IMR-90 (cell line): ENCODE measurements at regions not wholly inside any gene's neighbourhood (a gene's known extent, or its start where the extent isn't known, plus 50 kb on each side); places are given as distances from the start of the nearest gene placed in this dataset.

ENCODE experiments used
- ATAC-seq: fragments of 200-7000 bp; cut with Tn5 transposase; 2 replicates; pipeline ENCODE4 v1.9.1; 2020; ENCODE audit warnings: low read depth, mild to moderate bottlenecking, moderate library complexity
- BruUV-seq: library from RNA; stranded (reverse); fragments of 400-500 nt; replicated peaks from 2 replicates; lab custom pipeline; 2021; lab: Mats Ljungman, UMichigan
- CTCF ChIA-PET: fragments of 300-600 bp; formaldehyde crosslinking; extraction: SDS; loops from one replicate; lab custom pipeline; 2021; ENCODE audit warnings: antibody characterized with exemption; lab: Yijun Ruan, JAX
- POLR2A ChIA-PET: fragments of 300-600 bp; sonication (Branson Sonifier 250); formaldehyde crosslinking; loops from one replicate; lab custom pipeline; 2022; ENCODE audit warnings: antibody characterized with exemption; ENCODE audit not compliant: unreplicated experiment; lab: Charles Lee
- DNase-seq: peaks from one replicate; pipeline ENCODE4 v3.0.0; 2013
- H2AFZ ChIP-seq: replicated peaks from 2 replicates; pipeline ENCODE3; 2013; ENCODE audit warnings: low read length, mild to moderate bottlenecking; ENCODE audit not compliant: poor library complexity
- H2AK5ac ChIP-seq: 2 replicates; pipeline ENCODE4 v1.6.1; 2013; ENCODE audit warnings: low read depth, low read length, inconsistent platforms
- H2AK9ac ChIP-seq: replicated peaks from 2 replicates; pipeline ENCODE3; 2013; ENCODE audit warnings: mild to moderate bottlenecking, low read depth, low read length, moderate library complexity; ENCODE audit not compliant: poor library complexity
- H2BK120ac ChIP-seq: 2 replicates; pipeline ENCODE4 v1.6.1; 2013; ENCODE audit warnings: low read depth, low read length, inconsistent platforms
- H2BK15ac ChIP-seq: 3 replicates; pipeline ENCODE4 v1.6.1; 2013; ENCODE audit warnings: low read depth, low read length, inconsistent platforms
- H2BK20ac ChIP-seq: 2 replicates; pipeline ENCODE4 v1.6.1; 2013; ENCODE audit warnings: low read depth, mild to moderate bottlenecking, inconsistent platforms, low read length, moderate library complexity
- H2BK5ac ChIP-seq: 2 replicates; pipeline ENCODE4 v1.6.1; 2013; ENCODE audit warnings: mild to moderate bottlenecking, low read depth, low read length, inconsistent platforms; ENCODE audit not compliant: poor library complexity, severe bottlenecking
- H3K14ac ChIP-seq: replicated peaks from 2 replicates; pipeline ENCODE4 v1.6.1; 2013; ENCODE audit warnings: low read depth, low read length, inconsistent platforms
- H3K18ac ChIP-seq: 2 replicates; pipeline ENCODE4 v1.6.1; 2013; ENCODE audit warnings: low read depth, low read length, control low read depth
- H3K23ac ChIP-seq: 2 replicates; pipeline ENCODE4 v1.6.1; 2013; ENCODE audit warnings: low read depth, low read length, inconsistent platforms
- H3K27ac ChIP-seq: 2 replicates; pipeline ENCODE4 v1.5.1; 2013; ENCODE audit warnings: mild to moderate bottlenecking, control low read depth, low read length; ENCODE audit not compliant: insufficient read depth
- H3K27me3 ChIP-seq: 2 replicates; pipeline ENCODE4 v1.6.1; 2013; ENCODE audit warnings: low read length; ENCODE audit not compliant: control insufficient read depth, insufficient read depth
- H3K36me3 ChIP-seq: 2 replicates; pipeline ENCODE4 v1.6.1; 2013; ENCODE audit warnings: low read length, mixed read lengths; ENCODE audit not compliant: control insufficient read depth, insufficient read depth
- H3K4ac ChIP-seq: 2 replicates; pipeline ENCODE4 v1.6.1; 2013; ENCODE audit warnings: low read depth, low read length, inconsistent platforms
- H3K4me1 ChIP-seq: 2 replicates; pipeline ENCODE4 v1.6.1; 2013; ENCODE audit warnings: low read length, mixed read lengths; ENCODE audit not compliant: control insufficient read depth, insufficient read depth
- H3K4me2 ChIP-seq: 2 replicates; pipeline ENCODE4 v1.6.1; 2013; ENCODE audit warnings: low read depth, mild to moderate bottlenecking, control low read depth, low read length, moderate library complexity
- H3K4me3 ChIP-seq: 2 replicates; pipeline ENCODE4 v1.5.1; 2013; ENCODE audit warnings: low read depth, mild to moderate bottlenecking, control low read depth, low read length, moderate library complexity; ENCODE audit not compliant: insufficient read depth
- H3K56ac ChIP-seq: 2 replicates; pipeline ENCODE4 v1.6.1; 2013; ENCODE audit warnings: low read length, inconsistent platforms; ENCODE audit not compliant: insufficient read depth; ENCODE audit errors: extremely low read depth
- H3K79me1 ChIP-seq, 2 experiments: 2 replicates each; pipeline ENCODE4 v1.6.1; 2013; ENCODE audit warnings: low read length in 2 of 2, inconsistent platforms in 1 of 2, low read depth in 1 of 2
- H3K9ac ChIP-seq: 2 replicates; pipeline ENCODE4 v1.6.1; 2013; ENCODE audit warnings: low read depth, low read length, control low read depth
- H3K9me1 ChIP-seq: 2 replicates; pipeline ENCODE4 v1.6.1; 2013; ENCODE audit warnings: low read length, inconsistent platforms; ENCODE audit not compliant: insufficient read depth
- H3K9me3 ChIP-seq: 2 replicates; pipeline ENCODE4 v1.6.1; 2013; ENCODE audit warnings: low read length; ENCODE audit not compliant: control insufficient read depth, insufficient read depth
- H4K20me1 ChIP-seq: 2 replicates; pipeline ENCODE4 v1.6.1; 2013; ENCODE audit warnings: low read length, inconsistent platforms; ENCODE audit not compliant: insufficient read depth
- H4K5ac ChIP-seq: 2 replicates; pipeline ENCODE4 v1.6.1; 2013; ENCODE audit warnings: mild to moderate bottlenecking, low read depth, low read length, control low read depth
- H4K8ac ChIP-seq, 2 experiments: 2 replicates each; pipeline ENCODE4 v1.6.1; 2013; ENCODE audit warnings: low read depth in 2 of 2, low read length in 2 of 2, control low read depth in 1 of 2, inconsistent platforms in 1 of 2
- H4K91ac ChIP-seq: 2 replicates; pipeline ENCODE4 v1.6.1; 2013; ENCODE audit warnings: low read depth, low read length, inconsistent platforms; ENCODE audit not compliant: insufficient read depth
- BHLHE40 ChIP-seq: fragments of 150-350 bp; IDR thresholded peaks from 2 replicates; pipeline ENCODE4 v1.6.1; 2016; ENCODE audit warnings: mild to moderate bottlenecking, low read depth, low read length
- CEBPB ChIP-seq: IDR thresholded peaks from 2 replicates; pipeline ENCODE4 v1.6.1; 2012; ENCODE audit warnings: low read depth, low read length, improper control_type of control experiment
- CHD1 ChIP-seq: IDR thresholded peaks from 2 replicates; pipeline ENCODE4 v1.6.1; 2012; ENCODE audit warnings: low read depth, low read length, improper control_type of control experiment
- FOS ChIP-seq: fragments of 150-350 bp; IDR thresholded peaks from 2 replicates; pipeline ENCODE4 v1.6.1; 2016; ENCODE audit warnings: low read depth, low read length
- MAZ ChIP-seq: IDR thresholded peaks from 2 replicates; pipeline ENCODE4 v1.6.1; 2012; ENCODE audit warnings: low read depth, mild to moderate bottlenecking, low read length, improper control_type of control experiment, moderate library complexity, borderline replicate concordance
- MXI1 ChIP-seq: IDR thresholded peaks from 2 replicates; pipeline ENCODE4 v1.6.1; 2012; ENCODE audit warnings: low read depth, mild to moderate bottlenecking, low read length, moderate library complexity, borderline replicate concordance
- NFE2L2 ChIP-seq: fragments of 150-350 bp; IDR thresholded peaks from 2 replicates; pipeline ENCODE4 v1.6.1; 2016; ENCODE audit warnings: low read depth, mild to moderate bottlenecking, low read length
- RAD21 ChIP-seq: IDR thresholded peaks from 2 replicates; pipeline ENCODE4 v1.6.1; 2012; ENCODE audit warnings: low read length, improper control_type of control experiment
- RCOR1 ChIP-seq: IDR thresholded peaks from 2 replicates; pipeline ENCODE4 v1.6.1; 2012; ENCODE audit warnings: mild to moderate bottlenecking, low read length, improper control_type of control experiment; ENCODE audit not compliant: insufficient replicate concordance
- SMC3 ChIP-seq: fragments of 150-350 bp; IDR thresholded peaks from 2 replicates; pipeline ENCODE4 v1.6.1; 2016; ENCODE audit warnings: low read depth, mild to moderate bottlenecking, antibody characterized with exemption, low read length, moderate library complexity
- USF2 ChIP-seq: fragments of 150-350 bp; IDR thresholded peaks from 2 replicates; pipeline ENCODE4 v1.6.1; 2017; ENCODE audit warnings: mild to moderate bottlenecking, antibody characterized with exemption, low read length, low read depth
- WGBS, 2 experiments: methylation state at CpG; one replicate each; pipeline versions ENCODE4 v1.1.5 to v1.1.7; 2013; ENCODE audit warnings: missing lambda C conversion rate in 2 of 2; ENCODE audit not compliant: insufficient read length in 1 of 2; ENCODE audit errors: extremely low coverage in 2 of 2; 5-methylcytosine and 5-hydroxymethylcytosine counted together
- dilution Hi-C: fragments of 300-500 bp; cut with HindIII; formaldehyde crosslinking; loops from one replicate; pipeline ENCODE4 v1.14.3; 2018; ENCODE audit warnings: low sequenced_read_pairs; ENCODE audit not compliant: unreplicated experiment
- in situ Hi-C: fragments of 300-500 bp; cut with MboI; formaldehyde crosslinking; loops from 3 replicates; pipeline ENCODE4 v1.14.3; 2019; ENCODE audit warnings: low sequenced_read_pairs, inconsistent platforms, mixed read lengths
- intact Hi-C: fragments of 100-400 bp; cut with micrococcal nuclease; formaldehyde crosslinking; loops from 2 replicates; pipeline ENCODE4 v1.10.0; 2022

GRCh38 chr18:73782405-73782804 lies 365.2 kb downstream of the FBXO15 start:
- dilution Hi-C loops, result no loop called here
- Histone ChIP-seq H2BK5ac (no peak overlapping the region), H2AFZ (no peak overlapping the region), H3K23ac (no peak overlapping the region), H4K8ac (no peak overlapping the region), H3K4me3 (no peak overlapping the region), H2AK9ac (no peak overlapping the region), H3K79me1 (no peaks in the 10 kb centered on the region), H3K4me2 (no peak overlapping the region), H3K4ac (no peak overlapping the region), H2BK15ac (0 out of 3 replicates have a peak overlapping the region, but pooled peaks have one; percentile 28), H2BK120ac (no peak overlapping the region), H4K5ac (no peak overlapping the region), H3K4me1 (peaks cover 4% of the 10 kb centered on the region; the same call in 1 of the 2 replicates), H3K27me3 (no peaks in the 10 kb centered on the region), H3K18ac (no peak overlapping the region), H3K36me3 (no peaks in the 10 kb centered on the region), H3K56ac (no peak overlapping the region), H4K20me1 (no peaks in the 10 kb centered on the region), H3K14ac (no peak overlapping the region), H3K27ac (no peak overlapping the region), H3K9me3 (no peaks in the 10 kb centered on the region), H4K91ac (no peak overlapping the region; the same call in 1 of the 2 replicates), H2BK20ac (no peak overlapping the region), H2AK5ac (no peak overlapping the region), H3K9ac (no peak overlapping the region), H3K9me1 (no peaks in the 10 kb centered on the region)
- no peak for ATAC-seq
- intact Hi-C loops, result no loop called here
- TF ChIP-seq USF2 (no peak), CEBPB (no peak), NFE2L2 (no peak), CHD1 (no peak), SMC3 (no peak), RCOR1 (no peak), MXI1 (no peak), RAD21 (no peak), BHLHE40 (no peak), FOS (no peak), MAZ (no peak)
- DNase-seq, result no peak
- no CpG with 5 or more reads among the region's 6 CpGs for WGBS, 2 experiments
- in situ Hi-C loops, result no loop called here
- POLR2A ChIA-PET, result no interaction called here
- CTCF ChIA-PET, result interaction anchor here (1.1 kb wide), 1 partner anchor 11 kb away, joined by 3 read pairs; no protein-coding TSS in a partner anchor
- no TSS peak for BruUV-seq
